ENCODE measurements at regions not wholly inside any gene's neighbourhood (a gene's known extent, or its start where the extent isn't known, plus 50 kb on each side); places are given as distances from the start of the nearest gene placed in this dataset.

DNA sequence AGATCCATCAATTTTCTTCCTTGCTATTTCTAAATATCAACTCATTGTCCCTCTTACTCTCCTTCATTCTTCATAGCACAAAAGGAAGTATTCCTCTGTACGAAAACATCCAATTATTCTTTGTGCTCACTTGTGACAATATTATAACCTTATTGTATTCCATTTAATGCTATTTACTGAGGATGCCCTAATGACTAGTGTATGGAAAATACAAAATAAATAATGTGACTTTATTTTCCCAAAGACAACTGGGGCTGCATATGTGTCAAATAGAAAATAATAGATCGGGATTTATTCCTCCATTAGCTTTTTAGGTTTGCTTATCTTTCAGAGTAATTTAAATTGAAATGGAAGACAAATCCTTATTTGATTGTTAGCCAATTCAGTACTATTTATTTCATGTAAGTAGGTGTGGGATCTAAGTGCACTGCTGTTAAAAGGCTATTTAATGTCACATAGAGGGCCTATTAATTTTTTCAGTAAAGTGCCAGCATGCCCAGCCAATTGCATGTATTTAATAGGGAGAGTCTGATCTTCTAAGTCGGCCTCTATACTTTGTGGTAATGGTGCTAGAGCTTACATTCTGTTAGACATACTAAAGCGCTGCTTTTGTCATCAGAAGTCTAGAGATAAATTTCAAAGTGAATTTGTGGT, 329.8 kb downstream of the MCTP2 start:
- Histone ChIP-seq H3K4me3 (ENCODE audit: insufficient read length, low read depth) (no peak overlapping the region), H3K36me3 (ENCODE audit: insufficient read depth, insufficient read length, low read length) (no peaks in the 10 kb centered on the region), H3K27me3 (ENCODE audit: insufficient read depth, insufficient read length) (no peaks in the 10 kb centered on the region), H3K9me3 (ENCODE audit: insufficient read depth, low read length) (peaks cover 9% of the 10 kb centered on the region), H3K9ac (ENCODE audit: insufficient read length, low read depth) (no peak overlapping the region), H3K4me1 (ENCODE audit: insufficient read depth, insufficient read length) (no peaks in the 10 kb centered on the region)
- DNase-seq (ENCODE audit: low read depth, low spot score) = no peak
- TF ChIP-seq YY1 (IDR thresholded peaks at IDR 0.05; ENCODE audit: insufficient read depth, insufficient read length) (no peak), SUZ12 (IDR thresholded peaks at IDR 0.05; ENCODE audit: extremely low read depth, insufficient read depth, insufficient read length) (no peak), ZNF274 (IDR thresholded peaks at IDR 0.05; ENCODE audit: low read depth, low read length) (no peak)

DNA sequence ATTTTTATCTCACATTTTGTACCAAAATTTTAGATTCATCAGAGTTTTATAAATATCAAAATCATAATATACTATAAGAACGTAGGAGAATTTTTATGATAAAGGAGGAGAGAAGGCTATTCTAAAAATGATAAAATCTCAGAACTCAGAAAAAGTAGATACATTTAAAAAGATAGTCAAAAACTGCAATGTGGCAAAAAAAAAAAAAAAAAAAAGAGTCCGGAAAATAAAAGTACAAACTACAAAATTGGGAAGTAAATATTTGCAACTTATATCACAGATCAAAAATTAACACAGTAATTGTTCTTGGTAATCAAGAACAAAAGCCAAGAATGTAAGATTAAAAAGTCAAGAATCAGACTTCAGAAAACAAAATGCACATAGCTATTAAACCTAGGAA, 332.1 kb downstream of the MCTP2 start:
- Histone ChIP-seq H3K4me1 (ENCODE audit: insufficient read depth, insufficient read length) (no peaks in the 10 kb centered on the region), H3K36me3 (ENCODE audit: insufficient read depth, insufficient read length, low read length) (no peaks in the 10 kb centered on the region), H3K27me3 (ENCODE audit: insufficient read depth, insufficient read length) (no peaks in the 10 kb centered on the region), H3K4me3 (ENCODE audit: insufficient read length, low read depth) (no peak overlapping the region), H3K9ac (ENCODE audit: insufficient read length, low read depth) (no peak overlapping the region), H3K9me3 (ENCODE audit: insufficient read depth, low read length) (peaks cover 9% of the 10 kb centered on the region)
- TF ChIP-seq YY1 (IDR thresholded peaks at IDR 0.05; ENCODE audit: insufficient read depth, insufficient read length) = no peak
- no peak for TF ChIP-seq ZNF274 (IDR thresholded peaks at IDR 0.05; ENCODE audit: low read depth, low read length)
- TF ChIP-seq SUZ12 (IDR thresholded peaks at IDR 0.05; ENCODE audit: extremely low read depth, insufficient read depth, insufficient read length) = no peak
- no peak for DNase-seq (ENCODE audit: low read depth, low spot score)

DNA sequence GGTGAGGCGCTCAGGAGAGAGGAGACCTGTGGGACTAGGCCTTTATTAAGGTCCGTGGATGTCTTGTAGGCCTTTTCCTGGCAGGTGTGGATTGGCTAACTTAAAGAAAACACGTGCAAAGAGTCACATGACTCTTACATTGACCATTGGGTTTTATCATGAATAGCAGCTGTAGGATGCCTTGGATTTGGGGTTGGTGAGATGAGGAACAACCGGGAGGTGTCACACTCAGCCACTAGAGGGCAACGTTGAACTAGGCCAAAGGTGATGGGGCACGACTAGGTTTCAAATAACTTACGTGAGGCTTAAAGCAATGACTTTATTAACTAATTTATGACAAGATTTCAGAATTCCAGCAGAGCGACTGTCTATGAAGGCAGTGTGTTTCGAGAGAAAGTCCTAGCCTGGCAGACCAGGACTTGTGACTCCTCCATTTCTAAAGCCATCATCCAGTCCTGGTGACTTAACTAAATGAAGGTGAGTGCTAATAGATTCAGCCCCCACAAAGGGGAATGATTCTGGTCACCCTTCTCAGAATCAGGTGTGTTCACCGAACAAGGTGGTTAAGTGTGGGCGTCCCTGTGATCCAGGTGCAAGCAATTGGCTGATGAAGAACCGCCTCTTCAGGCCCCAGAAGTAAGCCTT, 345.6 kb downstream of the MCTP2 start:
- Histone ChIP-seq H3K9me3 (ENCODE audit: insufficient read depth, low read length) (no peaks in the 10 kb centered on the region), H3K4me1 (ENCODE audit: insufficient read depth, insufficient read length) (no peaks in the 10 kb centered on the region), H3K27me3 (ENCODE audit: insufficient read depth, insufficient read length) (no peaks in the 10 kb centered on the region), H3K4me3 (ENCODE audit: insufficient read length, low read depth) (no peak overlapping the region), H3K9ac (ENCODE audit: insufficient read length, low read depth) (no peak overlapping the region), H3K36me3 (ENCODE audit: insufficient read depth, insufficient read length, low read length) (no peaks in the 10 kb centered on the region)
- no peak for TF ChIP-seq YY1 (IDR thresholded peaks at IDR 0.05; ENCODE audit: insufficient read depth, insufficient read length)
- TF ChIP-seq ZNF274 (IDR thresholded peaks at IDR 0.05; ENCODE audit: low read depth, low read length) = no peak
- no peak for TF ChIP-seq SUZ12 (IDR thresholded peaks at IDR 0.05; ENCODE audit: extremely low read depth, insufficient read depth, insufficient read length)
- DNase-seq (ENCODE audit: low read depth, low spot score) = peak; percentile 54

DNA sequence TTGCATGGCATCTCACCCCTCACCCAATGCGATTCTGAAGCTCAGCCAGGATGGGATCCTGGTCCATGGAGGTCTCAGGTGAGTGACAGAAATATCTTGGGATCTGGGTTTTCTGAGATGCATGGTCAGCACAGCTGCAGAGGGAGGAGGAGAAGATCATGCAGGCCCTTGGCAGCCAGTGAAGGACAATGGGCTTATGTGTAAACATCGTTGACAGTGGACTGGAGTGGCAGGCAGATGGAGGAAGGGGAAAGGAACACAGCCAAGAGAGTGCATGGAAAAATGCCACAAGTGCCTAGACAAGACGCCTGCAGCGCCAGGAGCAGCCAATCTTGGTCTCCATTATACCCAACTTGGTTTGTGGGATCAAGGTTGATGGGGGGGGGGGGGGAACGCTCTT, 347.9 kb downstream of the MCTP2 start:
- H3K4me1 ChIP-seq (ENCODE audit: insufficient read depth, insufficient read length) = no peaks in the 10 kb centered on the region
- H3K27me3 ChIP-seq (ENCODE audit: insufficient read depth, insufficient read length) = no peaks in the 10 kb centered on the region
- no peak for DNase-seq (ENCODE audit: low read depth, low spot score)
- H3K9ac ChIP-seq (ENCODE audit: insufficient read length, low read depth) = no peak overlapping the region
- TF ChIP-seq SUZ12 (IDR thresholded peaks at IDR 0.05; ENCODE audit: extremely low read depth, insufficient read depth, insufficient read length) (no peak), ZNF274 (IDR thresholded peaks at IDR 0.05; ENCODE audit: low read depth, low read length) (no peak), YY1 (IDR thresholded peaks at IDR 0.05; ENCODE audit: insufficient read depth, insufficient read length) (no peak)
- H3K9me3 ChIP-seq (ENCODE audit: insufficient read depth, low read length) = no peaks in the 10 kb centered on the region
- no peaks in the 10 kb centered on the region for H3K36me3 ChIP-seq (ENCODE audit: insufficient read depth, insufficient read length, low read length)
- no peak overlapping the region for H3K4me3 ChIP-seq (ENCODE audit: insufficient read length, low read depth)

DNA sequence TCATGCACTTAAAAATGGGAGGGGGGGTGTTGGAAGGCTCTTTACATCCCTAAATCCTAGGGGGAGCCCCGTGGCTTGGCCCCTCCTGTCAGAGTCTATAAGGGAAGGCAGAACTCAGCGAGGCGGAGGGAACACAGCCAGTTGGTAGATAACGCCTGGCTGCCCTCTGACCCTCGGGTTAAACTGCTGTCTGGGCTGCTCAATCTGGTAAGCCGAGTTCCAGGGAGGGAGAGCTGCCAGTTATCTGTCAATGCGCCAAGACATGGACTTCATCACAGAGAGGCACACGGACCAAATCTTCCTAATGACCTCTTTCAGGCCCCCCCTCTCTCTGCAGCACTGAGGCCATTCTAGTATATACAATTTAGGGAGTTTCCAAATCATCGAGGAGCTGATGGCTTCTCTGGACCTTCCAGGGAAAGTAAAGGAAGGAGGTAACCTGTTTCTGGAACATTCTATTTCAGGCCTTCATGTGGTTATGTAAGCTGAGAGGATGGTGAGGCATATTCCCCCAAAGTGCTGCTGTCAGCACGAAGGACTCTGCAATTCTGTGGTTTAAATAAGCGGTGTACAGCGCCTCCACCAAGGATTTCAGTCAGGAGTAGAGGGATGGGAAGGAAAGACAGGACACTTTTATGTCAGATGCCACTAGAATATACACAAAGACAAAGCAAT, 349.0 kb downstream of the MCTP2 start:
- Histone ChIP-seq H3K9ac (ENCODE audit: insufficient read length, low read depth) (no peak overlapping the region), H3K27me3 (ENCODE audit: insufficient read depth, insufficient read length) (no peaks in the 10 kb centered on the region), H3K36me3 (ENCODE audit: insufficient read depth, insufficient read length, low read length) (no peaks in the 10 kb centered on the region), H3K4me1 (ENCODE audit: insufficient read depth, insufficient read length) (no peaks in the 10 kb centered on the region), H3K9me3 (ENCODE audit: insufficient read depth, low read length) (no peaks in the 10 kb centered on the region; the same call in 1 of the 2 replicates), H3K4me3 (ENCODE audit: insufficient read length, low read depth) (no peak overlapping the region)
- TF ChIP-seq ZNF274 (IDR thresholded peaks at IDR 0.05; ENCODE audit: low read depth, low read length) (no peak), YY1 (IDR thresholded peaks at IDR 0.05; ENCODE audit: insufficient read depth, insufficient read length) (no peak), SUZ12 (IDR thresholded peaks at IDR 0.05; ENCODE audit: extremely low read depth, insufficient read depth, insufficient read length) (no peak)
- no peak for DNase-seq (ENCODE audit: low read depth, low spot score)

DNA sequence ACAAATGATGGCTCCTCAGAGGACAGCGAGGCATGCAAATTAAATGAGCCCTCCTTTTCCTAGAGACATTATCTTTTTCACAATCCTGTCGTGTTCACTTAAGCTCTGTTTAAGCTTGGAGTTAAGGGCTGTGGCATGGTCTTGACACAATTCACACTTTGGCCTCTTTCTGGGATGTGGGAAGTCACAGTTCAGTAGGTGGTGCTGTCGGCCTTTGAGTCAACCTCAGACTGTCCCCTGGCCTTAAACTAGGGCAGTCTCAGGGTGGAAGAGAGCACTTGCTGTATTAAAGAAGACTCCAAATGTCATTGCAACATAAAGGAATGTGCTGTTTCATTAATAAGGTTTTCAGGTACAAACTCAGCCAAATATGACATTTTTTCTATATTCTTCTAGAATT, 351.0 kb downstream of the MCTP2 start:
- Histone ChIP-seq H3K9me3 (ENCODE audit: insufficient read depth, low read length) (no peaks in the 10 kb centered on the region; the same call in 1 of the 2 replicates), H3K4me1 (ENCODE audit: insufficient read depth, insufficient read length) (no peaks in the 10 kb centered on the region), H3K36me3 (ENCODE audit: insufficient read depth, insufficient read length, low read length) (no peaks in the 10 kb centered on the region), H3K27me3 (ENCODE audit: insufficient read depth, insufficient read length) (no peaks in the 10 kb centered on the region), H3K9ac (ENCODE audit: insufficient read length, low read depth) (no peak overlapping the region), H3K4me3 (ENCODE audit: insufficient read length, low read depth) (no peak overlapping the region)
- DNase-seq (ENCODE audit: low read depth, low spot score) = peak; percentile 47
- TF ChIP-seq YY1 (IDR thresholded peaks at IDR 0.05; ENCODE audit: insufficient read depth, insufficient read length) (no peak), SUZ12 (IDR thresholded peaks at IDR 0.05; ENCODE audit: extremely low read depth, insufficient read depth, insufficient read length) (no peak), ZNF274 (IDR thresholded peaks at IDR 0.05; ENCODE audit: low read depth, low read length) (no peak)

DNA sequence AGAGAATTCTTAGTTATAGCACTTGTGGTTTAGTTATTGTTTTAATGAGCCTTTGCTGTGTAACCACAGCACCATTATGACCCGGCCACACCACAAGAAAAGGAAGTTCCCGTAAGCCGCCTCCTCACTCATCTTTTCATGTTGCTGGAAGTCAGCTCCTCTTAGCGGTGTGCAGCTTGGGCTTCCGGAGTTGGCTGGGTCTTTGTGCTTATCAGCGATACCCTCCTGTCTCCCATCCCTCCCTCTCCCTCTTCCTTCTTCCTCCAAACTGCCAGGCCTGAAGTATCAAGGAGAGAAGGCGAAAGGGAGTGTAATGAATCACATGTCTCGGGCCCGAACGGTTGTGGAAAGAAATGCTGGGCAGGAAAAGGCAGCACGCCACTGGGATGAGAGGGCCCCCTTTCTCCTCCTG, 353.5 kb downstream of the MCTP2 start:
- Histone ChIP-seq H3K4me1 (ENCODE audit: insufficient read depth, insufficient read length) (no peaks in the 10 kb centered on the region), H3K4me3 (ENCODE audit: insufficient read length, low read depth) (no peak overlapping the region), H3K27me3 (ENCODE audit: insufficient read depth, insufficient read length) (no peaks in the 10 kb centered on the region), H3K36me3 (ENCODE audit: insufficient read depth, insufficient read length, low read length) (no peaks in the 10 kb centered on the region), H3K9ac (ENCODE audit: insufficient read length, low read depth) (no peak overlapping the region), H3K9me3 (ENCODE audit: insufficient read depth, low read length) (no peaks in the 10 kb centered on the region; the same call in 1 of the 2 replicates)
- TF ChIP-seq YY1 (IDR thresholded peaks at IDR 0.05; ENCODE audit: insufficient read depth, insufficient read length) (no peak), SUZ12 (IDR thresholded peaks at IDR 0.05; ENCODE audit: extremely low read depth, insufficient read depth, insufficient read length) (no peak), ZNF274 (IDR thresholded peaks at IDR 0.05; ENCODE audit: low read depth, low read length) (no peak)
- no peak for DNase-seq (ENCODE audit: low read depth, low spot score)
